Uterus (tissue), 3 donors: ENCODE measurements at regions not wholly inside any gene's neighbourhood (a gene's known extent, or its start where the extent isn't known, plus 50 kb on each side); places are given as distances from the start of the nearest gene placed in this dataset.

Experiments used
- DNase-seq, 2 donors: peaks; one replicate each; pipeline ENCODE4 v3.0.0-alpha.2; 2019 to 2020
- H3K27ac ChIP-seq, 2 donors: fragments of 200-600 bp; sonication (generic); 1 replicate in 1 of 2; 2 replicates in 1 of 2; pipeline ENCODE4 v1.5.1; 2016 to 2018
- H3K27me3 ChIP-seq, 2 donors: fragments of 200-600 bp; sonication (generic); one replicate each; pipeline ENCODE4 v1.5.1; 2018 to 2019; ENCODE audit warnings: control low read depth in 1 of 2
- H3K36me3 ChIP-seq, 2 donors: fragments of 200-600 bp; sonication (generic); one replicate each; pipeline ENCODE4 v1.5.1; 2019; ENCODE audit warnings: control low read depth in 1 of 2
- H3K4me1 ChIP-seq, 2 donors: fragments of 200-600 bp; sonication (generic); one replicate each; pipeline ENCODE4 v1.5.1; 2018 to 2019; ENCODE audit warnings: control low read depth in 1 of 2
- H3K4me3 ChIP-seq, 2 donors: fragments of 200-600 bp; sonication (generic); 1 replicate in 1 of 2; 2 replicates in 1 of 2; pipeline ENCODE4 v1.5.1; 2018 to 2019; ENCODE audit warnings: mild to moderate bottlenecking in 1 of 2
- H3K9me3 ChIP-seq, 2 donors: fragments of 200-600 bp; sonication (generic); one replicate each; pipeline ENCODE4 v1.5.1; 2019; ENCODE audit warnings: control low read depth in 1 of 2
- CTCF ChIP-seq, 4 experiments: fragments of 200-600 bp in 2 of 4; fragments of 450-650 bp in 2 of 4; sonication (generic) in 2 of 4; IDR thresholded peaks; one replicate each; pipeline ENCODE4 v1.5.1; 2016 to 2019; ENCODE audit warnings: antibody characterized with exemption in 4 of 4, mild to moderate bottlenecking in 2 of 4, moderate library complexity in 1 of 4
- POLR2A ChIP-seq, 2 donors: fragments of 450-650 bp; IDR thresholded peaks; one replicate each; pipeline ENCODE4 v1.6.1; 2016; ENCODE audit warnings: antibody characterized with exemption in 2 of 2, mild to moderate bottlenecking in 1 of 2, moderate library complexity in 1 of 2
- intact Hi-C: fragments of 100-400 bp; cut with DNase I; formaldehyde crosslinking; loops from one replicate; pipeline ENCODE4 v1.15.1; 2023; ENCODE audit warnings: low total_unique reads
- donor health status: DM: yes; HTN: yes; CAD: no.

GRCh38 chr3:44090036-44090435, 151.7 kb upstream of the TOPAZ1 start:
- DNase-seq: no peak
- Histone ChIP-seq H3K27ac (no peak overlapping the region), H3K36me3 (no peaks in the 10 kb centered on the region), H3K4me1 (no peaks in the 10 kb centered on the region), H3K9me3 (no peaks in the 10 kb centered on the region), H3K27me3 (no peaks in the 10 kb centered on the region), H3K4me3 (no peak overlapping the region)
- TF ChIP-seq CTCF (IDR thresholded peaks at IDR 0.05) (no peak), POLR2A (IDR thresholded peaks at IDR 0.05) (no peak)
- intact Hi-C loops: no loop called here

DNA sequence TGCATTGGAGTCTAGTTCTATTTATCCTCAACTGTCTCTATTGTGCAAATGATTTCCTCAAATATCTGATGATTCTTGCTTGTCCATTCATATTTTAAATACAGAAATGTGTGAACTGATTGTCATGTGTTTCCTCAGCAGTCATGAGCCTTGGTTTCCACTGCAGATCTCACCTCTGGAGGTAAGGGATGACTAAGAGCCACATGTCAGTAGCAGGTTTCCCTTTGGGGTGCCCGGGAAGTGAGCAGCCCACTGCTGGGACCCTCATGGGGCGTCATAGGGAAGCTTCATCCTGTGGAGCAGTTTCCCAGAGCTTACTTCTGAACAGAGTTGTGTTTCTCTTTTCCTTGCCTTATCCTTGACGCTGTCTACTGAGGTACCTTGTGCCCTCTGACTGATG, 149.2 kb upstream of the TOPAZ1 start:
- intact Hi-C loops: no loop called here
- no peak for DNase-seq

DNA sequence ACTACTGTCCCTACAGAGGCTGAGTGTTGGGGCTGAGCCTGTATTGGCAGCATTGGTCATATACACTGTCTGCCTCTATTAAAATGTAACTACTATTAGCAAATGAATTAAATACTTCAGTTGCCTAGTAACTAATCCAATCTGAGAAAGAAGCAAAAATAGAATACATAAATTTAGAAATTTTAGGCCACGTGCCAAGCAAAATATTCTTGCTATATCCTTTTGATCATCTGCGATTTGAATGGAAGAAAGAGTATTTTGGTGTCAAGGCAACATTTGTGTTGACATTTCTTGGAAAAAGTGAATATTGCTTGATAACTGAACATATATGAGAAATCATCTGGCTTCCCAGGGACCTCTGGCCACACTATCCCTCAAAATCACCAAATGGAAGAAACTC, 148.2 kb upstream of the TOPAZ1 start:
- Histone ChIP-seq H3K4me1 (no peaks in the 10 kb centered on the region), H3K27me3 (no peaks in the 10 kb centered on the region), H3K9me3 (no peaks in the 10 kb centered on the region), H3K27ac (no peak overlapping the region), H3K4me3 (no peak overlapping the region), H3K36me3 (no peaks in the 10 kb centered on the region)
- intact Hi-C loops: no loop called here
- no peak for DNase-seq
- TF ChIP-seq POLR2A (IDR thresholded peaks at IDR 0.05) (no peak), CTCF (IDR thresholded peaks at IDR 0.05) (no peak)

More for the DNA sequence above, 149.2 kb upstream of the TOPAZ1 start:
- Histone ChIP-seq H3K9me3 (no peaks in the 10 kb centered on the region), H3K36me3 (no peaks in the 10 kb centered on the region), H3K27me3 (no peaks in the 10 kb centered on the region), H3K4me1 (no peaks in the 10 kb centered on the region), H3K27ac (no peak overlapping the region), H3K4me3 (no peak overlapping the region)
- TF ChIP-seq CTCF (IDR thresholded peaks at IDR 0.05): no peak
- no peak for TF ChIP-seq POLR2A (IDR thresholded peaks at IDR 0.05)

- Histone ChIP-seq H3K27me3 (no peaks in the 10 kb centered on the region), H3K4me1 (no peaks in the 10 kb centered on the region), H3K9me3 (no peaks in the 10 kb centered on the region), H3K36me3 (no peaks in the 10 kb centered on the region), H3K4me3 (no peak overlapping the region), H3K27ac (no peak overlapping the region)
- no peak for DNase-seq
- intact Hi-C loops: no loop called here
- TF ChIP-seq POLR2A (IDR thresholded peaks at IDR 0.05) (no peak), CTCF (IDR thresholded peaks at IDR 0.05) (no peak)
Observed at GRCh38 chr3:44098656-44099415, 142.8 kb upstream of the TOPAZ1 start.

DNA sequence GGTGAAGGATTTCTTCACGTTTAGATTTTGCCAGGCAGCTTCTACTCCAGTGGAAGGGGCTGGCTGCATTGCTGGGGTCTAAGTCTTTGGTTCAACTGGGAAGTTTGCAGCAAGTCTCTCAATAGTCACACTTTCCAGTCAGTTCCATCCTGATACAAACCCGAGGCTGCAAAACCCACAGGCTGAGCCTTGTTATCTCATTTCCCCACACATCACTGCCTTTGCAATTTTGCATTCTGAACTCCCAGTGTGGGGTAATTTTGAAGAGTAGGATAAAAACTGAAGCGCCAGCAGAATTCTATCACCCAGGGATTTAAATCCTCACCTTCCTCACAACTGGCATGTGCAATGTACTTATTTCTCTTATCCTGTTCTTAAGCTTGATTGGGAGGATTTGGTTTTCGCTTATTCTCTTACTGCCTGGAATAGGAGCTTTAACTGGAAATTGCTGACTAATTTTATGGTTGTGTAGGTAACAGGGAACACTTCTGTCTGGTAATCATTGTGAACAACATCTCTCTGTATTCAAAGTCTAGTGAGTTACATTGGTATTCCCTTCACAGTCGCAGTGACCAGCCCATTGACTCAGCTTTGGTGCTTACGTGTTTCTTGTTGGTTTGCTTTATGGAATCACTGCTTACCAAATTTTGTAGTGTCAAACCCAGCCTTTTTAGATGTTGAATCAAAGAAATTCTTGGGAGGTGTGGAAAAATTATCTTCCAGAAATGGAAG, 142.0 kb upstream of the TOPAZ1 start:
- TF ChIP-seq POLR2A (IDR thresholded peaks at IDR 0.05): no peak
- no peak for TF ChIP-seq CTCF (IDR thresholded peaks at IDR 0.05)
- Histone ChIP-seq H3K4me1 (no peaks in the 10 kb centered on the region), H3K36me3 (no peaks in the 10 kb centered on the region), H3K27me3 (no peaks in the 10 kb centered on the region), H3K9me3 (no peaks in the 10 kb centered on the region), H3K27ac (no peak overlapping the region), H3K4me3 (no peak overlapping the region)
- no peak for DNase-seq
- intact Hi-C loops: no loop called here
